GM19452 (cell line): ENCODE measurements at regions not wholly inside any gene's neighbourhood (a gene's known extent, or its start where the extent isn't known, plus 50 kb on each side); places are given as distances from the start of the nearest gene placed in this dataset.

Experiments
- ATAC-seq: cut with Tn5 transposase; IDR thresholded peaks from one replicate; pipeline ENCODE4 v1.9.1; 2021; ENCODE audit not compliant: unreplicated experiment

DNA sequence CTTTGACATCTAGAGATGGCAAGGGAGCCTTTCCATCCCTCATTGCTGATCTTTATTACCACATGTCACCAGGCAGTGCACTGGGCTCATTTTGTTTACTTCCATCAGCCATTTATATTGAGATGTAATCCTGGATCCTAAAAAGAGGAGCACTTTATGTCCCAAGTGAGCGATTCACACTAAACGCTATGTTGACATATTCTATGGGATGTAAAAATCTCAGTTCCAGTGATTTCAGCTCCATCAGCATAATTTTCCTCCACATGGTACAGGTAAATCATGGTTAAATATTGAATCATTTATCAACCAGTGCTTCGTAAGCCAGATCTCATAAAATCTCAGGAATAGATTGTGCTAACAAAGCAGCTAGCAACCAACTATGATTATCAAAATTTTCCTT lies 634.8 kb upstream of the PLXNA2 start:
- no peak for ATAC-seq

DNA sequence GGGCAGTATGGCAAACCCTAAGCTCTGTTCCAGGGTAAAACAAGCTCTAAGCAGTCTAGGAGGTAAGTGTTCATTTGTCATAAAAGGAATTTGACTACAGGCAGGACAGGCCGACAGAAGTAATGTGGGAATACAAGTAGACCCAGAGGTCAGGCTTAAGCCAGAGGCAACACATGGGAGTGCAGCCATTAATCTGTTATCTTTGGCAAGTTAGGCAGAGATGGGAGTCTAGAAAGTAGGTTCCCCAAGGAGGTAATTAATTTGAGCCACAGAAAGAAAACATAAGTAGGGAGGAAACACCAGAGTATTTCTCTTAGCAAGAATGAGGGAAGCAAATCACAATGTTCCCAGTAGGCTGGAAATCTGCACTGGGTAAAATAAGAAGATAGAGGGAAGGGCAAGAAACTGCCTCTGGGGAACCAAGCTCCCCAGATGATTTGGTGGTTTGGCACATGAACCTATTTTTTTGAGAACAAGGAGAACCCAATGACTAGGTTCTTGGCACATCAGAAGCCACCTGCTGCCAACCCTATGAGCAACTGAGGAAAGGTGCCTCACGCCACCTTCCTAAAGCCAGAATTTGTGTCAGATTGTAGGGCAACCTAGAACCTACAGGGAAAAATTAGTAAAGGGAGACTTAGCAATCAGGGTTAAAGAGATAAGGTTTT lies 636.4 kb upstream of the PLXNA2 start:
- no peak for ATAC-seq

DNA sequence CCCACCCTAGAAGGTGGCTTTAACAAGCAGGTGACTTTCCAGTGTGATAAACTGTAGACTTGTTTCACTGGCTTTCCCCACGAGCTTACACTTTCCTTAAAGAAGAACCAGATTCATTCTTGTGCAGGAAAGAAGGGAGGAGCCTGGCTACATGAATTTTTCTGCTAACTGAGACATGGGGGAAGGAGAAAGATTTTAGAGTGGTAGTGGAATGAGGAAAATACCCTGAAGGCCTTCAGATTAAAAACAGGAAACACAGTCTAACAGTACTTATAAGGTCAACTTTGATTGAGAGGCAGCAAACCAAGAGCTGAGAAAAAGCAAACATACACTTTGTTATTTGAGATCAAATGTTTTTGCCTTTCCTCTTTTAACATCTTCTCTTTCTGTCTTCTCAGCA lies 640.9 kb upstream of the PLXNA2 start:
- no peak for ATAC-seq

DNA sequence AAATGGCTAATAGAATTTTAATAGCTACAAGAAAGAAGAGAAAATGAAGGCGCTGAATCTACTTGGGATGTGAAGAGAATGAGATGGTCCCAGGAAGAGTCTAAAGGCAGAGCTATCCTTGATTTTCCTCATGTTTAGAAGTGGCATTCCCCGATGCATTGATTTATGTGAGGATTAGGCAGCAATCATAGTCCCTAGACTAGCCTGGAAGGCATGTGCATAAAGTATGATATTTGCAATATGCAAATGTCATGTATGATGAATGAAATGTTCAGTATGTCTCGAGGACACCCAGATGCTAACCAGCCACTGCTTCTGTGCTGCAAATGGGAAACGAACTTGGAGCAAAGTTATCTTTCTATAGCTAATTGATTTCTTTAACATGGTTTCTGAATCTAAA lies 641.5 kb upstream of the PLXNA2 start:
- ATAC-seq, result no peak

DNA sequence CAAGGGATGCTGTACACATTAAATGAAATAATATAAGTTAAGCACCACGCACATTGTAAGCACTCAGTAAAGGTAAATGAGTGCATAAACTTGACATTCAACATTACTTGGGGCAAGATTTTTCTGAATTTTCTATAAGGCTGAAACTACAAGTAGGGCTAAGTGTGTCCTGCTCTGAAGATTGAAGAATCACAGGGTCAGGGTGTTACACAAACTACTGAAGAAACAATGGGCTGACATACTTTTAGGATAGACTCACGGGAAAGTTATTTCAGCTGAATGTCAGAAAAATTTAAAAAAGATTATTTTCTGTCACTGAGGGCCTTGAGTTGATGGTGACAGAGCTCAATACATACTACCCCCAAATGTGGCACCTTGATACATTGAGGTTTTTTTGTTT lies 644.2 kb upstream of the PLXNA2 start:
- no peak for ATAC-seq

DNA sequence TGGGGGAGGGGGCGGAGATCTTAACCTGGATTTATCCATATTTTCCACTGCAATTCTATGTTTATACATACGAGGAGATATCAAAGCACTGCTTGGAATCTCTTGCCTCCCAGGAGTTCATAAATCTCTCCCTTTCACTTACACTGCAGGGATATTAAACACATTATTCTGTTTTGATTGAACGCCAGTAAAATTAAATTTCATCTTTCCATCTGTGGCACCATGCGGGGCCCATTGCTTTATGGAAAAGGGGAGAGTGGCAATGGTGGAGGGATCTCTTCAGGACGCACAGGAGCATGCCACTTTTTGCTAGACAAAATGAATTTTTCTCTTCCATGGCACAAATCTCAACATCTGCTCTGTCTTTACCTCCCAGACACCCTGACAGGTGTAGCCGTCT lies 648.0 kb upstream of the PLXNA2 start:
- ATAC-seq, result no peak

DNA sequence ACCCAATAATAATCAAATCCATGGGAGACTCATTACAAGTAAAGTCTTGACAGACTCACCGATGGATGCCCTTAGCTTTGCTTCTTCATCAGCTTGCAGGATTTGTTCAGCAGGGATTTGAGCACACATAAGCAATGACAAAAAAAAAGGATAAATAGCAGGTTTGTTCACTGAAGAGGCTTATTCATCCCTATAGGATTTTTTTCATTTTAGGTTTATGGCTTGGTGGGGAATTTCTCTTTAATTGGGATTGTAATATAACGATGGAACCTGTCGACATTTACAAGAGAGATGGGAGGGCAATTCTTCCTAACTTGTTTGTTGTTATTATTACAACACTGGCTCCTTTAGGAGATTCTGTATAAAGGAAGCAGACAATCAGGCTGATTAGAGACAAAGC lies 649.1 kb upstream of the PLXNA2 start:
- ATAC-seq, result no peak

DNA sequence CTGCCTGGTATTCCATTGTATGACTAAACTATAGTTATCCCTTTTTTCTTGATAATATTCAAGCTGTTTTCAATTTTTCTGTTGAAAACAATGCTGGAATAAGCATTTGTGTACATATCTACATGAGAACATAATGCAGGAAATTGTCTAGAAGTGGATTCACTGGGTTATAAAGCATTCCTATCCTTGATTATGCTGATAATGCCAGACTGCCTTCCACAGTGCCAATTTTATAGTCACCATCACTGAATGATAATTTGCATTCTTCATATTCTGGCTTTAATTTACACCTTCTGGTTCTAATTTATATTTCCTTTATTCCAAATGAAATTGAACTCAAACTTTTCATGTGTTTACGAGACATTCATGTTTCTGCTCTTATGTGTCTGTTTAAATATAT lies 651.0 kb upstream of the PLXNA2 start:
- no peak for ATAC-seq

DNA sequence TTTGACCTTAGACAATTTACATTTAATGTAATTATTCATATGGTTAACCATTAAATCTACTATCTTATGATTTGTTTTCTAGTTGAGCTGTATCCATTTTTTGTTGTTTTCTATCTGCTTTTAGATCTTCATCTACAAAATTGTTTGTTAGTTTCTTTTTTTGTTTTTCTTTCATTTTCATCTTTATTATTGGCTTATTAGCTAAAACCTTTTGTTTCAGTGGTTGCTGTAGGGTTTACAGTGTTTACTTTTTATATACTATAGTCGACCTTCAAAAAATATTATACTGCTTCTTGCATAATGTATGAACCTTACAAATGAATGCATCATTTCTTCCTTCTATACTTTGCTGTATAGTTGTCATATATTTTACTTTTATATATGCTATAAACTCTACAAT lies 651.6 kb upstream of the PLXNA2 start:
- ATAC-seq, result no peak

DNA sequence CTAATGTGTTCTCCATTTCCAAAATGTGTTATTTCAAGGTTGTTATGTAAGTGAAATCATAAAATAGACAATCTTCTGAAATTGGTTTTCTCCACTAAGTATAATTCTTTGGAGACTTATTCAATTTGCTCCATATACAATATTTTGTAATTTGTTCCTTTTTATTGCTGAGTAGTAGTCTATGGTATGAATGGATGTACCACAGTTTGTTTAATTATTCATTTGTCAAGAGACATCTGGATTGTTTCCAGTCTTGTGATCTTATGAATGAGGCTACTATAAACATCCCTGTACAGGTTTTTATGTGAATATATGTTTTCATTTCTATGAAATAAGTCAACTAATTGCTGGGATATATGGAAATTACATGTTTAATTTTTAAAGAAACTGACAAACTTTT lies 652.6 kb upstream of the PLXNA2 start:
- ATAC-seq, result no peak

DNA sequence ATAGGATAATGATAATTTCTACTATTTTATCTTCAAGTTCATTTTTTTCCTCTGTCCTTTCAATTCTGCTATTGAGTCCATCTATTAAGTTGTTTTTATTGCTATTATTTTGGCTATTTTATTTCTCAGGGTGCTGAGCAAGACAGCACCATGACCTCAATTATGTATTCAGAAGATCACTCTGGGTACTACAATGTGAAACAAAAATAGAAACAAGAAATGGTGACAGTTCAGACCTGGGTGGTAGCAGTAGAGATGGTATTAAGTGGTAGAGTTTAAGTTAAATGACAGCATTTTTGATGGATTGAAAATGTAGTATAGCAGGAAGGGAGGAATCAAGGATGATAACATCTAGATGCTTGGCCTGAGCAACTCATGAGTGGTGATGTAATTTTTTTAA lies 655.3 kb upstream of the PLXNA2 start:
- no peak for ATAC-seq

DNA sequence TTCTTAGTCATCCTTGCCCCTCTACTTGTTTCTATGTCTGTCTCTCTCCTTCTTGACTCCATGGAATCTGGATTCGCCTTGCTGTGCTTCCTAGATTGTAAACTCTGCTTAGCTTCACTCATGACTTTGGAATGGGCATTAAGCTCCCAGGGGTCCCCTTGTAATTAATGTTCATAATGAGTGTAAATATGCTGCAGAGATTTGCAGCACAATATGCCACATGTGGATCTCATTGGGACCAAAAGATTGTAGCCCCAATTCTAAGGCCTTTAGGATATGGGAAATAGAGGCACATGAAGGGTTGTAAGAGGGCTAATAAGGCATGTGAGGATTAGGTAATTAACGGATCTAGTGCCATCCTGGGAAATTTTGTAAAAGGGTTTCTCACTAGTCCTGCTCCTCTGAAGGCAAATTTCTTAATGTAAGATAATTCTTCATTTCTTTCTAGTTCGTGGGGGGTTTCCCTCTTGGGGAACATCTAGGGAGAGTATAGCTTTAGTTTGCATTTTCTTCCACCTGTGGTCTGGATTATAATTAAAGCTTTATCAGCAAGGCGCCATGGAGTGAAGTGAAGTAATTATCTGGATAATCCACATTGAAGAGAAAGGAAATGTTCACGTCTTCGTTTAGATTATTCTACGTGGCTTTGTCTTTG lies 659.2 kb upstream of the PLXNA2 start:
- no peak for ATAC-seq

DNA sequence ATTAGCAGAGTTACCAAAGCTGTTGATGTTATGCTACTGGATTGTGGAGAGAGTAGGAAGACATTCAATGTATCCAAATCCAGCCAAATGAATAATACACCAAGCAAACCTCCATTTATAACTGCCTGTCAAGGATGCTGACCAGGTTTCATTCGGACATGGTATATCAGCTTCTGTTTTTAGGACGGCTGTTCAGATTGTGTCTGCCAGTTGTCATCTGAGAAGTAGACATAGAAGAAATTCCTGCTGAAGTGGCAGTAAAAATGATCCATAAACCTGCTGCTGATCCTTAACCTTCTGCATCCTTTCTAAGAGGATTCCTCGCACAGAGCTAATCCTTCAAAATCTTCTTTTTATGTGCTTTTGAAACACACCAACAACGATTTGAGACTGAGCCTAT lies 663.6 kb upstream of the PLXNA2 start:
- ATAC-seq, result no peak

DNA sequence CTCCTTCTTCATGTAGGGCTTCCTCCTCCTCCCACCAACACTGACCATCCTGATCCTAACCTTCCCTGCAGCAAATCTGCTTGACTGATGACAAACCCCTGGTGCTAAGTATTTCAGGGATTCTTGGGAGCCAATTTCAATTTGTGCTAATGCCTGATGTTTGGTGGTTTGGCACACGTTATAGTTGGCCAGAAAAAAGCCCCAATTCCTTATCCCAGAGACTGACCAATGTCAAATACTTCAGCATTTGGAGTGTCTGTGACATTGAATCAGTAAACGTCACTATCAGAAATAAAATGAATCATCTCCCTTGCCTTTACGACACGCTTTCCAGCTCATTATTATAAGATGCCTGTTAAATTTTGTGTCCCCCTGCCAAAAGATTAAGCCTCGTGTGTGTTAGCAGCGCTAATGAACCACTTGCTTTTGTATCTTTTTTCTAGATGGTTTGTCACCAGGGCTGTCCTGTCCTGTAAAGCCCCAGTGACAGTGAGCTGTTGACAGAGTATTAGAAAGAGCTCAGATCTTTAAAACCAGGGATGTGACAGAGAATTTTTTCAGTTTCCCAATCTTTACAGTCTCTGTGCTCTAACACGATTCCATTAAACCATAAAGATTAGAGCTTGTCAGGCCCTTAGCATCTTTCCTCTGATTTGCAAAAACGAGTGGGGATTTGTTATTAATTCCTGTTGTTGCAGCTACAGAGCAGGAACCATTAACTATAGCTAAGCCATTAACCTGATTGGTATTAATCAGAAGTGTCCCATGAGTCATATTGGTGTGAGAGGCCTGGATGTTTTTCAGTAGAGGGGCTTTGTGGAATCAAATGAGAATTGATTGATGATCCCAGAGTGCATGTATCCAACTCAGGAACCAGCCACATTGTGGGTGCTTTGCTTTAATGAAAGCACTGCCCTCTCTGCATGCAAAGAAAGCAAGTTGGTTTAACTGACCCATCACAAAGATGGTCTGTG lies 665.1 kb upstream of the PLXNA2 start:
- ATAC-seq, result no peak

DNA sequence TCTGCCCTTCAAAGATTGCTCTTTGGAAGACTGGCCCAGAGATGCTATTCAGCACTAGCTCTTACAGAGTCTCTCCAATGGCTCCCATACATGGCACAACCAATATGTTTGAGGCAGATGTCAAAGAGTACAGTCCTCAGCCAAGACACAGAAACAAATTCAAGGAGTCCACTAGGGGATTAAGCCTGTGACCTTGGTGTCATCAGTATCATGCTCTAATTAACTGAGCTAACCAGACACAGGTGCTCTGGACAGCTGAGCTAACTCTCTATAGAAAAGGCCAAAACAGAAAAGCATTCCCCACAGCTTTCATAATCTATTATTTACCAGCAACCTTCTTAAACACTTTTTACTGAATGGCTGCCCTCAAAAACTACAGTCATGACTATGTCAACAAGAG lies 666.0 kb upstream of the PLXNA2 start:
- ATAC-seq, result no peak

DNA sequence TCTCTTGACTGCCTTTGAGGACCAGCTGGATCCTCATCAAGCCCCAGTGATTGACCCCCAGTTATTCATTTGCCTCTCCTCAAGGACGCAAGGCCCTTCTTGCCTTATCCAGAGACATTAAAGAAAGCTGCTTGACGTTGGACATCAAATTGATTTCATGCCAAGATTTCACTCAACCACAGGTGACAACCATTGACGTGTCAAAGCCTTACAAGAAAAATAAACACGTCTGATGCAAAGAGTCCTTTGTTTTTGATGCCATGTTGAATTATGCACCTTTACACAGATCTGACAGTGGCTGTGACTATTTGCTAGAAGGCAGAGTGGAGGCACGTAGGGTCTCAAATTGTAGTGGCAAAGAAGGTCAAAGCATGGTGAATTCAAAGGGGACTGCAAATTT lies 666.2 kb upstream of the CAMK1G start:
- no peak for ATAC-seq

DNA sequence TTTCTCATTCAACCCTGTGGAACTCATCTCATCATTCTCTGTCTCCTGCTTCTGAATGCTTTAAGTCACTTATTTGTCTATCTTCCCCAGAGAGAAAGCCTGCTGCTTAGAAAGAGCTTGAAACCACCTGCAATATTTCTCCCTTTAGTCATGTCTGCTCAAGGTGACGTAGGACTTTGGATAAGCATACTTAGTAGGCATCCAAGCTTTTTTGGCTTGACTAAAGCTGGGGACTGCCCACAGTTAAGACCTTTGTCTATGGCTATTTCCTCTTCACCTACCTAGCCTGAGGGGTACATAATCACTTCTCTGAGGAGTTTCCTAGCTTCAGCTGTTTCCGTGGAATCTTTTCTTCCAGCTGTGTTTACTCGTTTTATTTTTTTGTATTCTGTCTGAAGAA lies 665.8 kb upstream of the CAMK1G start:
- no peak for ATAC-seq

DNA sequence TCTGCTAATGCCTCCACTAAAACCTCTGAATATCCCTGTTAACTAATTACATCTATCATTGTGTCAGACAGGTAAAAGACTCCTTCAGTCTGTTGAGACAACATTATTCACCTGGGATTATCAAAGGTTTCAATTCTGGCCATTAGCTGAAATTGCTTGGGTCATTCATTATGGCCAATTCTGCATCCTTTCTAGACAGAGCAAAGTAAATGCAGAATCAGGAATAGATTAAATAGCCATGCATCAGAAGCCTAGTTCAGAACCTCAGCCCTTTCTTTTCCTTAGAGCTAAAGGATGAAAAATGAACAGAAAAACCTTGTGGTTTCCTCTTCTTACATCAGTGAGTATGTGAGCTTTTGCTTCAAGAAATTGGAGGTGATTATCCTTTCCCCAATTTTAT lies 665.4 kb upstream of the CAMK1G start:
- no peak for ATAC-seq

DNA sequence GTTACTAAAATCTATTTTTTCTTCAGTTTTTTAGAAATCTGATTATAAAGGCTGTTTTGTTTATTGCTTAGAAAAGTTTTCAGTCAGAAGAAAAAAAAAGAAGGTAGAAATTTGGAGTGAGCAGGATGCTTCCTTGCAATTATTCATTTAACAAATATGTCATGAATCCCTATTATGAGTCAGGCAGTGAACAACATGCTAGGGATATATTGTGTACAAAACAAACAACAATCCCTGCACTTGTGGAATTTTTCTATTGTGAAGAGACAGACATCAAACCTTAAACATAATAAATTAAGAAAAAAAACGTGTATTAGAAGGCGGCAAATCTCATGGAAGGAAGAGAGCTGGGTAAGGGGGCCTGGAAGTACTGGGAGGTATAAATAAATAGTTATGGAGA lies 664.1 kb upstream of the CAMK1G start:
- no peak for ATAC-seq

DNA sequence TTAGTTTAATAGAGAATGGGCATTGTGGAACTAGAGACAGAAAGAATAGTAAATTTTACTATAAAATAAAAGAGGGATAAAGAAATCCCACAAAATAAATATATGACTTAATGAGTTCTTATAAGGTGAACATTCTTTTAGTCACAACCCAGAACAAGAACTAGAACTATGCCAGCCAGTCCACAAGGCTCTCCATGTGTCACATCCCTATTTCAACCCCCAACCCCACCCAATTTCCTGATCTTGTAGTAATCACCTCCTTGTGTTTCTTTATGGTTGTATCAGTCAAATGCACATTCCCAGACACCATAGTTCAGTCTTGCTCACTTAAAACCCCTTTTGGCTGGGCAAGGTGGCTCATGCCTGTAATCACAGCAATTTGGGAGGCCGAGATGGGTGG lies 662.3 kb upstream of the CAMK1G start:
- no peak for ATAC-seq

DNA sequence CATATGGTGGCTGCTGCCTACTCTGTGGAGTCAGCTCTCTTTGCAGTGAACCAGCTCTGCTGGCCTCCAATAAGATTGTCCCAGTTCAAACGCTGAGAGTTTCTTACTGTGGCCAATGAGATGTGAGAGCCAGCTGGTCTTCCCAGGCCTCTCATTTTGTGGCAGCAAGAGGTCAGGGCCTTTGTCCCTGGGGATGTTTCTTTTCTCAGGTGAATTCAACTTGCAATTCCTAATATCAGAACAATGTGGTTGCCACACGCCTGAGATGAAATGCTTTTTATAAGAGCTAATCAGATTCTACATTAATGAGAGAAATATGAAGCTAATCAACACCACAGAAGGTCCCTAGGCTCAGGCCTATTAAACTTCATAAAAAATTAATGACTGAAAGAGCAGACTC lies 660.1 kb upstream of the CAMK1G start:
- ATAC-seq, result no peak
